ENCODE measurements at regions not wholly inside any gene's neighbourhood (a gene's known extent, or its start where the extent isn't known, plus 50 kb on each side); places are given as distances from the start of the nearest gene placed in this dataset.

- DNase-seq, result no peak
Observed at GRCh38 chr9:80648336-80648735, 1041.0 kb downstream of the TLE1 start.

DNA sequence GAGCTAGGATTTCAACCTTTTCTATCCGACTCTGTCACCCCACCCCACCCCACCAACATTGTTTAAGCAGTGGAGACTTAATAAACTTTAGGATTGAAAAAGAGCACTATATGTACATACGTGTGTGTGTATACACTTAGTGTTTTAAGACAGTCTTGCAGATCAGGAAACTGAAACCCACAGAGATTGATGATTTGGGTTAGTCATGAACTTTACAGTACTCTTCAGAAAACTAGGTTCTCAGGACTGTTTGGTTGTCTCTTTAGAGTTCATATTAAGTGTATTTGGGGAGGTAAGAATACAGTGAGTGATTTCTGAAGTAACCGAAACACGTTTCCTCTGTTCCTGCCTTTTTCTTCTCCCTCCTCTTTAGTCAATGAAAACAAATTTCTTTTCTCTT, 1043.1 kb downstream of the TLE1 start:
- no peak for DNase-seq

GRCh38 chr9:80644044-80644443, 1045.3 kb downstream of the TLE1 start:
- no peak for DNase-seq

- no peak for DNase-seq
Observed at GRCh38 chr9:80635065-80635464, 1054.3 kb downstream of the TLE1 start.

DNA sequence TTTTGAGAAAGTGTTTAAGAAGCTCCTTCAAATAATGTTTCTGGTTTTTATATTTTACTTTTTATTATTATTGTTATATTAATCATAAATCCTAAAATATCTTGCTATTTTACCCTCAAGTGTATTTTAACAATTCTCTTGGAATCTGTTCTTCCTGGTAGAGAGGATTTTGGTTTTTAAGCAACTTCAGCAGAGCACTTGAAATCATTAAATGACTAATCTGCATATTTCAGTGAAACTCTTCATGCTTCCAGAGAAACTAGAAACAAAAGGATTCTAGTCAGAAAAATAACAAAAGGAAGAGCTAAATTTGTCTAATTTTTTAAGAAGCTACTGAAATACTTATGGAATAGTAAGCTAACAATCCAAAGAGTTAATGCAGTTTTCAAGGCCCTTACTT, 1057.3 kb downstream of the TLE1 start:
- no peak for DNase-seq

- DNase-seq, result no peak
Observed at GRCh38 chr9:80622508-80622907, 1050.7 kb downstream of the TLE4 start.

DNA sequence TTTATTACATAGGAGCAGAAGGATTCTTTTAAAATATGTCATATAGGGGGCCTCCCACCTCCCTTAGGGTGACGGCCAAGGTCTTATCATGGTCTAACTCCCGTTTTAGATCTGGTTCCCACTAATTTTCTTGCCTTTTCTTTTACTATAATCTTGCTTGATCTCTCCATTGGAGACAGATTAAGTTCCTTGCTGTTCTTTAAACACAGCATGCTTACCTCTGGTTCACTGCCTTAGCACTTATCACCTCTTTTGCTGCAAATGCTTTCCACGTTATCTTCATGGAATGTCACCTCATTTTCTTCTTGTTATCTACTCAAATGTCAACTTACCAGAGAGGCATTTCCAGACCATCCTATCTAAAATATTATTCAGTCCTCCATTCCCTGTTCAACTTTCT, 1047.6 kb downstream of the TLE4 start:
- no peak for DNase-seq

- peak; percentile 24 for DNase-seq
Observed at GRCh38 chr9:80615964-80616363, 1044.2 kb downstream of the TLE4 start.

DNA sequence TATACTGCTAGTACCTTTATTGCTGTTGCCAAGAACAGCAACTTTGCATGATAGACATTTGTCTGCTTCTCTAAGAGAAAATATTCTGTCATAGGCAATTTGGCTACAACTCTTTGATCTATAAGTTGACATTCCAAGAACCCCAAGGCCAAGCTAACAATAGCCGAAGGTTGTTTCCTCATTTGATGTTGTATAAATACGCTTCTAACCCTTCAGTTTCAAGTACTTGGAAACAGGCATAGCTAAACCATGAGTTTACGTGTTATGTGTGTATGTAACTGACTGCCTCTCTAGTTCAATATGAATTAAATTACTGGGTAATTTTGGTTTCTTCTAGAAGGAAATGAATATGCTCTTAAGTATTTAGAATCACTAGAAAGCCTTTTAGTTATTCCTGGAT, 1034.0 kb downstream of the TLE4 start:
- no peak for DNase-seq

GRCh38 chr9:80605129-80605528, 1033.4 kb downstream of the TLE4 start:
- DNase-seq, result peak; percentile 39

DNA sequence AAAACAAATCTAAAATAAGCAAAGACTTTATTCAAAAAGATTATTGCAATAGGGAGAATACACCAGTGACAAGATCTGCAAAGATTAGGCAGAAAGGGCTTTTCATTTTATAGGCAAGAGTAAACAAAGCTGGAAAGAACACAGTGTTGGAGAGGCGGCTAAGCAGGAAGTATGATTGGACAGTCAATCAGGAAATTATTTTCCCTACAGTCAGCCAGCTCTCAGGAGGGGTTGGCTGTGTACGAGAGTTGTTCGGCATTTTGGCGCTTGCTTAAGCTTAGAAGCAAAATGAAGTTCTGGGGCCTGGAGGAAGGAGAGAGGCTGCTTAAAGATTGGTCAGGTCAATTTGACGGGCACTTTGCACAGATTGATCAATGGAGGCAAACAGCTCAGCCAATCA, 1030.5 kb downstream of the TLE4 start:
- no peak for DNase-seq

- no peak for DNase-seq
Observed at GRCh38 chr9:80596579-80596978, 1024.8 kb downstream of the TLE4 start.

DNA sequence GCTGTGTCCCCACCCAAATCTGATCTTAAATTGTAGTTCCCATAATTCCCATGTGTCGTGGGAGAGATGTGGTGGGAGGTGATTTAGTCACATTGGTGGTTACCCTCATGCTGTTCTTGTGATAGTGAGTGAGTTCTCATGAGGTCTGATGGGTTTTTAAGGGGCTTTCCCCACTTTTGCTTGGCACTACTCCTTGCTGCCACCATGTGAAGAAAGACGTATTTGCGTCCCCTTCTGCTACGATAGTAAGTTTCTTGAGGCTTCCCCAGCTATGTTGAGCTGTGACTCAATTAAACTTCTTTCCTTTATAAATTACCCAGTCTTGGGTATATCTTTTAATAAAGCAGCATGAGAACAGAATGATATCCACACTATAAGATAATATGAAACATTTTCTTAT, 1023.4 kb downstream of the TLE4 start:
- DNase-seq, result no peak

DNA sequence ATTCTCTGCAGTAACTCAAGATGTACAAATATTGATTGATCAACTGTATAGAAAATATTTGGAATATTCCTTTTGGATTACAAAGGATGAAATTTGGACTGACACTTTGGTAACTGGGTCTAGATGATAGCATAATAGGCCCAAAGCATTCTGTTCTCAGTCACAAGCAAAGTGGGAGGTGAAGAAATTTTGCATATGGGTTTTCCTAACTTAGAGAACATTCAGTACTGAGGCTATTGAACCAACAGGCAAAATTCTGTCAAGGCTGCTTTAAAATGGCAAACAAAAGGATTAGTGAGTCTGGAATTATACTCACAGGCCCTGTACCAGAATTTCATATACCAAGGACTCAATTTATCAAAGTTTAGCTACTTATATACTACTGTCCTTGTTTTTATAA, 1020.6 kb downstream of the TLE4 start:
- DNase-seq, result no peak

- DNase-seq, result no peak
Observed at GRCh38 chr9:80586786-80587330, 1015.1 kb downstream of the TLE4 start.

DNA sequence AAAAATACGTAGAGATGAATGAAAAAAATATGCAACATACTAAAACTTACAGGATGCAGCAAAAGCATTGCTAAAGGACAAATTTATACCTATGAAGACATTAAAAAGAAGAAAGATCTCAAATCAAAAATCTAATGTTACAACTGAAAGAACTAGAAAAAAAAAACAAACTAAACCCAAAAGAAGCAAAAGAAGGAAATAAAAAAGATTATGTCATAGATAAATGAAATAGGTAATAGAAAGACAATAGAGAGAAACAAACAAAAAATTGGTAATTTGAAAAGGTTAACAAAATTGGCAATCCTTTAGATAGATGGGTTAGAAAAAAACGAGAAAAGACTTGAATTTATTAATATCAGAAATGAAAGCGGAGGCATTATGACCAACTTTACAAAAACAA, 1000.2 kb downstream of the TLE4 start:
- DNase-seq, result no peak

- no peak for DNase-seq
Observed at GRCh38 chr9:80569236-80569635, 997.5 kb downstream of the TLE4 start.

DNA sequence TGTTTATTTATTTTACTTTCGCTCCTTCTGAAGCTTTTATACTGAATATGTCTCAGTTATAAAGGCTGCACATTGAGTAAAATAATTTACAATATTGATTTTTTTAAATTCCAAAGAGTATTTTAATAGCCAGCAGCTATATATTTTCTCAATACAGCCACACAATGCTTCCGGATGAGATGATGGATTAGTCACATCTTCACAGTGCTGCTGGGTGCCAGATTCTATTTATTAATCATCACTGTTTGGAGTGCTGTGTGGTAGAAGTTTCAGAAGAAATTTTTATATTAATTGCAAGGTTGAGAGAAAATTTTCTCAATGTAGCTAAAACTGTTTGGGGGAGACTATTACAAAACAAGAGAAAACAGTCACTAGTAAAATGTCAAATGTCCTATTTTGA, 989.8 kb downstream of the TLE4 start:
- DNase-seq, result no peak

DNA sequence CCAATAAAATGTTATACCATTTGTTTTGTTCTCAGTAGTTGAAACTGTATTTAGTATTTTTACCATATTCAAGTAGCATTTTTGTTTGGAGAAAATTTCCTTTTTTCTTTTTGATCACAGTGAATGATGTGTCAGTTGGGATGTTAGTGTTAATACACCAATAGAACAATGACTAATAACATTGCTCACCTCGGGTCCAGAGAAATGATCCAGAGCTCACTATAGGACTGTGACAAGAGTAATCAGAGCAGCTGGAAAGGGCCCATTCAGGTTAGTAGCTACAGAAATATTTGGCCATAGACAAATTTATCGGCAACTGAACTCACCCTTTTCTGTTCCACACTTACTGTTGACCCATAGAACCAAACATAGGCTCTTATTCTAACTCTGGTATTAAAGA, 989.2 kb downstream of the TLE4 start:
- no peak for DNase-seq

DNA sequence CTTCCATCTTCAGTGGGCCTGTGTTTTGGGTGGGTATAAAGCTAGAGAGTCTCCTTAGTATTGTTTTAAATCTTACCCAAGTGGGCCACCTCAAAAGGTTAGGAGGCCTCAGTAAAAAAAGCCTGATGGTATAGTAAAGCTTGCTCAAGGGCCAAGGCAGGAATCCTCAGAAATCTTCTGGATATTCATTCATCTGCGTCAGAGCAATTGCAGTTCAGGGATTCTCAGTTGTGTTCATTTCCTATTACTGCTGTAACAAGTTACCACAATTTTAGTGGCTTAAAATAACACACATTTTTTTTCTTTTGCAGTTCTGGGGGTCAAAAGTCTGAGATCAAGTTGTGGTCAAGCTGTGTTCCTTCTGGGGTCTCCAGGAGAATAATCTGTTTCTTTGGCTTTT, 985.5 kb downstream of the TLE4 start:
- no peak for DNase-seq

DNA sequence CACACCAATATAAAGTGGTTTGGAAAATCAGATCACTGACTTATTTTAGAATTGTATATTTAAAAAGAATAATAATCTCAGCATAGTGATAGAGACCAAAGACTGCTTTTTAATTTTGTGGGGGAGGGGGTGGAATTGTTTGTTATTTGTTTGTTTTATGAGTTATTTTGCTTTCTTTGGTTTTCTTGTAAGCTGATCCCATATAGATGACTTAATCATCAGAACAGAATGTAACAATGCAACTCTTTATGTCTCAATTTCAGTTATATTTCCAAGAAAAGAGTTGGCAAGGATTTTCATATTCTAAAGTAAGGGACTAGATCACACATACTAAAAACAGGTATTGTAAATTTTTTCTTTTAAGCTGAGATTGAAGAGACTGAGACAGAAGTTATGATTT, 984.9 kb downstream of the TLE4 start:
- DNase-seq, result no peak

DNA sequence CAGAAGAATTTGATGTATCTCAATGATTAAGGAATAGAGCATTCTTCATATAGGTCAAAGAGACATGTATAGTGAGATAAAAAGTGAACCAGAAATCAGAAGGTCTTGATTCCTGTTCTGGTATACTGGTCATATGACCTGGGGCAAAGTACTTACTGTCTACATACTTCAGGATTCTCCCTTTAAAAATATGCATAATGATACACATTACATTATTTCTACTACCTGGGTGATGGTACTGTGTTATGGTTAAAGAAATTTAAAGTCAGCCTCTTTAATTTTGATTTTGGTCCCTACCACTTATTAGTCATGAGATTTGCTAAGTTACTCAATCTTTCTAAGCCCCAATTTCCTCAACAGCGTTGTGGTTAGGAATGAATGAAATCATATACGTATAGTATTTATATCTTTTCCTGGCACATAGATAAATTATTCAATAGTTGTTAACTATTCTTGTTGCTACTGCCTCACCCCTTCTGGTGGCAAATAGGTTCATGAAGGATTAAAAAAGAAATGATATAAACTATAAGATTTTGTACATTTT, 984.1 kb downstream of the TLE4 start:
- no peak for DNase-seq

- no peak for DNase-seq
Observed at GRCh38 chr9:80554856-80555255, 983.1 kb downstream of the TLE4 start.

GRCh38 chr9:80554301-80554700, 982.5 kb downstream of the TLE4 start:
- no peak for DNase-seq

GRCh38 chr9:80552931-80553330, 981.2 kb downstream of the TLE4 start:
- DNase-seq, result no peak
